ENCODE measurements at regions not wholly inside any gene's neighbourhood (a gene's known extent, or its start where the extent isn't known, plus 50 kb on each side); places are given as distances from the start of the nearest gene placed in this dataset.

GRCh38 chr5:57315941-57316340, 142.1 kb downstream of the GPBP1 start:
- no peak overlapping the region for H3K27ac ChIP-seq
- intact Hi-C loops (cut with DNase I) = loop anchor here in 1 of 10 donors (2.0 kb wide), 1 partner anchor 71 kb away; no protein-coding TSS in a partner anchor
- TF ChIP-seq CTCF (IDR thresholded peaks at IDR 0.05) (no peak), POLR2A (IDR thresholded peaks at IDR 0.05) (no peak)
- peaks cover 0 to 10% (median 0%) of the 10 kb centered on the region in 9 donors for H3K27me3 ChIP-seq
- ATAC-seq (no peak), DNase-seq (no peak)
- H3K4me3 ChIP-seq = no peak overlapping the region
- WGBS, 4 donors = 92 to 97% (median 95%) methylated on average over 3 of the region's 3 CpGs
- no peaks in the 10 kb centered on the region for H3K36me3 ChIP-seq
- H3K9me3 ChIP-seq = no peaks in the 10 kb centered on the region
- peaks cover 0 to 6% (median 0%) of the 10 kb centered on the region in 12 donors for H3K4me1 ChIP-seq
